A549 (cell line): ENCODE measurements at regions not wholly inside any gene's neighbourhood (a gene's known extent, or its start where the extent isn't known, plus 50 kb on each side); places are given as distances from the start of the nearest gene placed in this dataset.

ENCODE experiments used
- ATAC-seq, 2 experiments: fragments of 200-7000 bp in 1 of 2; fragments of >200 bp in 1 of 2; cut with Nextera tagmentation in 1 of 2; cut with Tn5 transposase in 1 of 2; 3 replicates each; pipeline versions ENCODE4 v1.8.0 to v1.9.1; 2018 to 2020; ENCODE audit warnings: mild to moderate bottlenecking in 1 of 2, moderate library complexity in 1 of 2
- CTCF ChIA-PET: fragments of 300-600 bp; sonication (Branson Sonifier 250); formaldehyde crosslinking; extraction: SDS; loops from one replicate; lab custom pipeline; 2021; ENCODE audit warnings: antibody characterized with exemption, inconsistent platforms; lab: Yijun Ruan, JAX
- POLR2A ChIA-PET: fragments of 350-600 bp; formaldehyde crosslinking; extraction: SDS; loops from one replicate; lab custom pipeline; 2021; ENCODE audit warnings: antibody characterized with exemption, inconsistent platforms; lab: Yijun Ruan, JAX
- DNase-seq, 2 experiments: peaks; one replicate each; pipeline versions ENCODE4 v3.0.0 to v3.0.0-alpha.2; 2011 to 2016; ENCODE audit warnings: low read depth in 1 of 2, low spot score in 1 of 2
- FAIRE-seq: peaks from 2 replicates; lab custom pipeline; 2011; peaks lifted over from hg19 to GRCh38; lab: Jason Lieb, UNC
- H3K27ac ChIP-seq, 2 experiments: fragments of >200 bp; sonication (Bioruptor Twin); formaldehyde crosslinking; 3 replicates each; pipeline ENCODE4 v1.5.1; 2016 to 2017
- H3K4me1 ChIP-seq: fragments of >200 bp; sonication (Bioruptor Twin); formaldehyde crosslinking; 3 replicates; pipeline ENCODE4 v1.6.1; 2016
- H3K4me2 ChIP-seq: fragments of >200 bp; sonication (Bioruptor Twin); formaldehyde crosslinking; 3 replicates; pipeline ENCODE4 v1.6.1; 2016
- H3K4me3 ChIP-seq: fragments of >200 bp; sonication (Bioruptor Twin); formaldehyde crosslinking; 3 replicates; pipeline ENCODE4 v1.5.1; 2016
- H3K9me3 ChIP-seq: fragments of >200 bp; sonication (Bioruptor Twin); formaldehyde crosslinking; 3 replicates; pipeline ENCODE4 v1.6.1; 2016
- BHLHE40 ChIP-seq: IDR thresholded peaks from 2 replicates; pipeline ENCODE4 v1.6.1; 2012; ENCODE audit warnings: low read depth, low read length, inconsistent platforms
- CHD2 ChIP-seq: fragments of 150-350 bp; IDR thresholded peaks from 2 replicates; pipeline ENCODE4 v1.6.1; 2014; ENCODE audit warnings: low read length; ENCODE audit not compliant: partially characterized antibody
- ELK1 ChIP-seq: fragments of 150-350 bp; IDR thresholded peaks from 2 replicates; pipeline ENCODE4 v1.6.1; 2014; ENCODE audit warnings: low read depth, mild to moderate bottlenecking, low read length
- ESRRA ChIP-seq: fragments of 150-350 bp; IDR thresholded peaks from 2 replicates; pipeline ENCODE4 v1.6.1; 2014; ENCODE audit warnings: mild to moderate bottlenecking, low read length, borderline replicate concordance
- FOSB ChIP-seq: fragments of 250-450 bp; sonication (Bioruptor Pico); IDR thresholded peaks from 2 replicates; pipeline ENCODE4 v1.5.0; 2020; ENCODE audit warnings: mild to moderate bottlenecking, moderate library complexity
- HDAC2 ChIP-seq: fragments of 200-600 bp; sonication (generic); IDR thresholded peaks from 2 replicates; pipeline ENCODE4 v1.6.1; 2016
- HMGXB4 ChIP-seq: fragments of 250-450 bp; sonication (Bioruptor Pico); IDR thresholded peaks from 2 replicates; pipeline ENCODE4 v1.5.0; 2021; ENCODE audit warnings: mild to moderate bottlenecking, moderate library complexity, borderline replicate concordance
- HOXB5 ChIP-seq: fragments of 250-450 bp; sonication (Bioruptor Pico); IDR thresholded peaks from 2 replicates; pipeline ENCODE4 v1.5.0; 2020; ENCODE audit warnings: mild to moderate bottlenecking, moderate library complexity
- JUN ChIP-seq, 2 experiments: fragments of >200 bp; sonication (Bioruptor Twin); formaldehyde crosslinking; IDR thresholded peaks; 2 replicates in 1 of 2; 3 replicates in 1 of 2; pipeline ENCODE4 v1.6.1; 2016 to 2017
- JUNB ChIP-seq: fragments of >200 bp; sonication (Bioruptor Twin); formaldehyde crosslinking; IDR thresholded peaks from 2 replicates; pipeline ENCODE4 v1.6.1; 2016
- KDM1A ChIP-seq: fragments of 200-600 bp; sonication (generic); IDR thresholded peaks from 2 replicates; pipeline ENCODE4 v1.6.1; 2016; ENCODE audit warnings: low read depth, mild to moderate bottlenecking
- MAFK ChIP-seq: fragments of 450-650 bp; IDR thresholded peaks from 2 replicates; pipeline ENCODE4 v1.6.1; 2014; ENCODE audit not compliant: partially characterized antibody
- MAZ ChIP-seq: fragments of 150-350 bp; IDR thresholded peaks from 2 replicates; pipeline ENCODE4 v1.6.1; 2014; ENCODE audit warnings: antibody characterized with exemption, low read depth, low read length, borderline replicate concordance
- MYC ChIP-seq: IDR thresholded peaks from 2 replicates; pipeline ENCODE4 v1.6.1; 2012; ENCODE audit warnings: mild to moderate bottlenecking, inconsistent platforms, low read length, improper control_type of control experiment, borderline replicate concordance
- NFE2L2 ChIP-seq: fragments of 150-350 bp; conservative IDR thresholded peaks from 2 replicates; pipeline ENCODE4 v1.6.1; 2014; ENCODE audit warnings: low read length
- NPAS2 ChIP-seq: fragments of 250-450 bp; sonication (Bioruptor Pico); IDR thresholded peaks from 2 replicates; pipeline ENCODE4 v1.8.0; 2022; ENCODE audit warnings: mild to moderate bottlenecking, moderate library complexity, borderline replicate concordance
- PBX3 ChIP-seq: IDR thresholded peaks from 2 replicates; pipeline ENCODE4 v1.6.1; 2012
- POLR2A ChIP-seq: IDR thresholded peaks from 2 replicates; pipeline ENCODE4 v1.6.1; 2012; ENCODE audit warnings: mild to moderate bottlenecking, low read length
- RAD21 ChIP-seq, 2 experiments: fragments of >200 bp in 1 of 2; sonication (Bioruptor Twin) in 1 of 2; formaldehyde crosslinking in 1 of 2; IDR thresholded peaks in 1 of 2; conservative IDR thresholded peaks in 1 of 2; 2 replicates in 1 of 2; 3 replicates in 1 of 2; pipeline ENCODE4 v1.6.1; 2012 to 2018; ENCODE audit warnings: inconsistent platforms in 1 of 2
- REST ChIP-seq: fragments of 200-600 bp; sonication (generic); IDR thresholded peaks from 2 replicates; pipeline ENCODE4 v1.6.1; 2016; ENCODE audit warnings: antibody characterized with exemption, mild to moderate bottlenecking, moderate library complexity
- RNF2 ChIP-seq: fragments of 200-600 bp; sonication (generic); IDR thresholded peaks from 2 replicates; pipeline ENCODE4 v1.6.1; 2016; ENCODE audit warnings: low read depth, mild to moderate bottlenecking, antibody characterized with exemption, moderate library complexity, borderline replicate concordance
- SREBF2 ChIP-seq: fragments of 450-650 bp; IDR thresholded peaks from 2 replicates; pipeline ENCODE4 v1.6.1; 2014; ENCODE audit warnings: mild to moderate bottlenecking, moderate library complexity
- TP53 ChIP-seq: fragments of 250-450 bp; sonication (Bioruptor Pico); IDR thresholded peaks from 2 replicates; pipeline ENCODE4 v1.5.0; 2021; ENCODE audit warnings: mild to moderate bottlenecking, moderate library complexity
- USF2 ChIP-seq: fragments of 450-650 bp; IDR thresholded peaks from 2 replicates; pipeline ENCODE4 v1.6.1; 2014; ENCODE audit warnings: antibody characterized with exemption
- ZC3H11A ChIP-seq: fragments of 450-650 bp; IDR thresholded peaks from 2 replicates; pipeline ENCODE4 v1.6.1; 2014; ENCODE audit warnings: antibody characterized with exemption, mild to moderate bottlenecking
- ZFP36 ChIP-seq: fragments of 450-650 bp; IDR thresholded peaks from 2 replicates; pipeline ENCODE4 v1.6.1; 2014; ENCODE audit warnings: borderline replicate concordance; ENCODE audit not compliant: partially characterized antibody
- ZNF302 ChIP-seq: fragments of 250-450 bp; sonication (Bioruptor Pico); IDR thresholded peaks from 2 replicates; pipeline ENCODE4 v1.9.0; 2021; ENCODE audit warnings: inconsistent platforms, mild to moderate bottlenecking, moderate library complexity
- ZSCAN20 ChIP-seq: fragments of 250-450 bp; sonication (Bioruptor Pico); IDR thresholded peaks from 2 replicates; pipeline ENCODE4 v1.8.0; 2022; ENCODE audit warnings: mild to moderate bottlenecking, moderate library complexity
- WGBS: methylation state at CpG from one replicate; pipeline ENCODE4 v1.1.6; 2017; ENCODE audit errors: missing lambda C conversion rate; 5-methylcytosine and 5-hydroxymethylcytosine counted together

GRCh38 chr18:1760901-1761300 is 810.4 kb downstream of the METTL4 start:
- ChIA-PET POLR2A (no interaction called here), CTCF (no interaction called here)
- no peak for ATAC-seq
- H3K4me1 ChIP-seq: no peaks in the 10 kb centered on the region
- TF ChIP-seq MAFK: no peak
- no peak for TF ChIP-seq JUNB
- TF ChIP-seq USF2: no peak
- TF ChIP-seq KDM1A: no peak
- no peak for TF ChIP-seq RNF2
- TF ChIP-seq ESRRA: no peak
- TF ChIP-seq ZFP36: no peak
- TF ChIP-seq SREBF2: no peak
- TF ChIP-seq JUN (IDR thresholded peaks at IDR 0.05): no peak
- TF ChIP-seq CHD2: no peak
- TF ChIP-seq NFE2L2: no peak
- no peak for TF ChIP-seq FOSB (CRISPR knock-in tag)
- no peak for TF ChIP-seq HDAC2
- TF ChIP-seq ZNF302 (CRISPR knock-in tag): no peak
- H3K4me2 ChIP-seq: no peak overlapping the region
- WGBS: 1% methylated on average over 3 of the region's 3 CpGs
- H3K9me3 ChIP-seq: no peaks in the 10 kb centered on the region
- no peak overlapping the region for H3K4me3 ChIP-seq
- FAIRE-seq: no peak
- DNase-seq: no peak
- no peak overlapping the region for H3K27ac ChIP-seq

GRCh38 chr18:1774261-1774660 is 797.0 kb downstream of the METTL4 start:
- H3K9me3 ChIP-seq: no peaks in the 10 kb centered on the region
- H3K4me1 ChIP-seq: no peaks in the 10 kb centered on the region
- DNase-seq (no peak), FAIRE-seq (no peak), ATAC-seq (no peak)
- no peak overlapping the region for H3K4me3 ChIP-seq
- 0% methylated on average over 1 of the region's 1 CpG for WGBS
- ChIA-PET POLR2A (no interaction called here), CTCF (no interaction called here)
- TF ChIP-seq RNF2: no peak
- no peak for TF ChIP-seq ELK1
- no peak for TF ChIP-seq TP53 (CRISPR knock-in tag)
- H3K27ac ChIP-seq: no peak overlapping the region
- no peak overlapping the region for H3K4me2 ChIP-seq

GRCh38 chr18:1777843-1778242 is 793.5 kb downstream of the METTL4 start:
- Histone ChIP-seq H3K4me3 (no peak overlapping the region), H3K9me3 (no peaks in the 10 kb centered on the region), H3K4me2 (no peak overlapping the region), H3K4me1 (no peaks in the 10 kb centered on the region), H3K27ac (no peak overlapping the region)
- ATAC-seq (no peak), FAIRE-seq (no peak), DNase-seq (no peak)
- ChIA-PET POLR2A (no interaction called here), CTCF (no interaction called here)
- TF ChIP-seq POLR2A (no peak), KDM1A (no peak), PBX3 (no peak), ZNF302 (CRISPR knock-in tag) (no peak), RAD21 (conservative IDR thresholded peaks at IDR 0.05 in 1 of 2, IDR thresholded peaks at IDR 0.05 in 1 of 2) (no peak), HMGXB4 (CRISPR knock-in tag) (no peak), JUN (IDR thresholded peaks at IDR 0.05) (no peak), MAFK (no peak), MYC (no peak), ZC3H11A (no peak), REST (no peak), BHLHE40 (no peak), SREBF2 (no peak), MAZ (no peak), JUNB (no peak), ZSCAN20 (CRISPR knock-in tag) (no peak), HOXB5 (CRISPR knock-in tag) (no peak), NPAS2 (CRISPR knock-in tag) (no peak)
